Ascending aorta (tissue), 2 donors: ENCODE measurements at regions not wholly inside any gene's neighbourhood (a gene's known extent, or its start where the extent isn't known, plus 50 kb on each side); places are given as distances from the start of the nearest gene placed in this dataset.

ENCODE experiments used
- DNase-seq, 2 donors: peaks; one replicate each; pipeline ENCODE4 v3.0.0-alpha.2; 2019; ENCODE audit warnings: low spot score in 2 of 2
- H3K27ac ChIP-seq, 2 donors: fragments of 200-600 bp; sonication (generic); one replicate each; pipeline ENCODE4 v1.5.1; 2016 to 2017; ENCODE audit warnings: mild to moderate bottlenecking in 1 of 2
- H3K27me3 ChIP-seq: fragments of 200-600 bp; sonication (generic); one replicate; pipeline ENCODE4 v1.5.1; 2017
- H3K36me3 ChIP-seq, 2 donors: fragments of 200-600 bp; sonication (generic); one replicate each; pipeline ENCODE4 v1.5.1; 2016
- H3K4me1 ChIP-seq, 2 donors: fragments of 200-600 bp; sonication (generic); one replicate each; pipeline ENCODE4 v1.5.1; 2016 to 2017; ENCODE audit warnings: mild to moderate bottlenecking in 1 of 2
- H3K4me3 ChIP-seq, 2 donors: fragments of 200-600 bp; sonication (generic); one replicate each; pipeline ENCODE4 v1.5.1; 2016 to 2017; ENCODE audit warnings: mild to moderate bottlenecking in 1 of 2
- H3K9me3 ChIP-seq, 2 donors: fragments of 200-600 bp; sonication (generic); one replicate each; pipeline ENCODE4 v1.5.1; 2016
- intact Hi-C: fragments of 100-400 bp; cut with DNase I; formaldehyde crosslinking; loops from one replicate; pipeline ENCODE4 v1.15.1; 2023
- TF ChIP-seq, protein P1 (sequence below), 3 experiments: fragments of 200-600 bp in 2 of 3; fragments of 450-650 bp in 1 of 3; sonication (generic) in 2 of 3; IDR thresholded peaks; one replicate each; pipeline ENCODE4 v1.5.1; 2016 to 2019; ENCODE audit warnings: antibody characterized with exemption in 3 of 3, mild to moderate bottlenecking in 1 of 3, moderate library complexity in 1 of 3

DNA sequence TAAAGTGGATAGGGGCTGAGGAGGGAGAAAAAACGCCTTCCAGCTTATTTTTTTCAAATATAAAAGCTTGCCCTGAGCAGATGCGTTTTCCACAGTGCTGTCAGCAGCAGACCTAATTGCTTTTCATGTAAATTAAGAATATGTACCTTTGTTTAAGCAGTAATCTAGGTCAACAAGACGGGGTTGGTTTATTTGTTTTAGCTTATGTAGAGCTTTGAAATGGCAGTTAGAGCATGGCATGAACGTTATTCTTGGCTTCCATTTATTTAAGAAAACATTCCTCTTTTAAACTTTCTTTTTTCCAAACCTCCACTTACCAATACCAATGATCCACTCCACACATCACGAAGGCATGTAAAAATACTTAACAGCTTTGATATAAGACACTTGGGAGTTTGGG, 220.3 kb upstream of the TENM3 start:
- Histone ChIP-seq H3K4me3 (no peak overlapping the region), H3K27ac (no peak overlapping the region), H3K36me3 (no peaks in the 10 kb centered on the region), H3K9me3 (no peaks in the 10 kb centered on the region), H3K27me3 (no peaks in the 10 kb centered on the region), H3K4me1 (no peaks in the 10 kb centered on the region)
- intact Hi-C loops, result no loop called here
- DNase-seq, result no peak
- TF ChIP-seq, protein P1, sequence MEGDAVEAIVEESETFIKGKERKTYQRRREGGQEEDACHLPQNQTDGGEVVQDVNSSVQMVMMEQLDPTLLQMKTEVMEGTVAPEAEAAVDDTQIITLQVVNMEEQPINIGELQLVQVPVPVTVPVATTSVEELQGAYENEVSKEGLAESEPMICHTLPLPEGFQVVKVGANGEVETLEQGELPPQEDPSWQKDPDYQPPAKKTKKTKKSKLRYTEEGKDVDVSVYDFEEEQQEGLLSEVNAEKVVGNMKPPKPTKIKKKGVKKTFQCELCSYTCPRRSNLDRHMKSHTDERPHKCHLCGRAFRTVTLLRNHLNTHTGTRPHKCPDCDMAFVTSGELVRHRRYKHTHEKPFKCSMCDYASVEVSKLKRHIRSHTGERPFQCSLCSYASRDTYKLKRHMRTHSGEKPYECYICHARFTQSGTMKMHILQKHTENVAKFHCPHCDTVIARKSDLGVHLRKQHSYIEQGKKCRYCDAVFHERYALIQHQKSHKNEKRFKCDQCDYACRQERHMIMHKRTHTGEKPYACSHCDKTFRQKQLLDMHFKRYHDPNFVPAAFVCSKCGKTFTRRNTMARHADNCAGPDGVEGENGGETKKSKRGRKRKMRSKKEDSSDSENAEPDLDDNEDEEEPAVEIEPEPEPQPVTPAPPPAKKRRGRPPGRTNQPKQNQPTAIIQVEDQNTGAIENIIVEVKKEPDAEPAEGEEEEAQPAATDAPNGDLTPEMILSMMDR (IDR thresholded peaks at IDR 0.05), result no peak

DNA sequence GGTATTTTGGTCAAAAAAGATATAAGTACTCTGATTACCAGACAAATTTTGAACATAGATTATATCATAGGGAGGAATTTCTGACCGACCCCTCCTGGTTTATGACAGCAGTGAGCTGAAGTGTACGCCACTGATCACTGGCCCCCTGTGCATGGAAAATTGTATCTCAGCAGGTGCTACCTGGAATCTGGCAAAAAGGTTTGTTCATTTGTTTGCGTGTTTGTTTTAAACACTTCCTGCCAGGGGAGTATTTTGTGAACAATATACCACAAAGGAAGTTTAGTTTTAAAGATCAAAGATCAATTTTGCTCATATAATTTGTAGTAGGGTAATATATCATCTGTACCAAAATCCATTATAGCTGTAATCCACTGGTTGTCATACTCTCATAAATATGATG, 219.7 kb upstream of the TENM3 start:
- Histone ChIP-seq H3K4me1 (no peaks in the 10 kb centered on the region), H3K4me3 (no peak overlapping the region), H3K27me3 (no peaks in the 10 kb centered on the region), H3K36me3 (no peaks in the 10 kb centered on the region), H3K27ac (no peak overlapping the region), H3K9me3 (no peaks in the 10 kb centered on the region)
- TF ChIP-seq, protein P1 (IDR thresholded peaks at IDR 0.05), result no peak
- DNase-seq, result no peak
- intact Hi-C loops, result no loop called here

DNA sequence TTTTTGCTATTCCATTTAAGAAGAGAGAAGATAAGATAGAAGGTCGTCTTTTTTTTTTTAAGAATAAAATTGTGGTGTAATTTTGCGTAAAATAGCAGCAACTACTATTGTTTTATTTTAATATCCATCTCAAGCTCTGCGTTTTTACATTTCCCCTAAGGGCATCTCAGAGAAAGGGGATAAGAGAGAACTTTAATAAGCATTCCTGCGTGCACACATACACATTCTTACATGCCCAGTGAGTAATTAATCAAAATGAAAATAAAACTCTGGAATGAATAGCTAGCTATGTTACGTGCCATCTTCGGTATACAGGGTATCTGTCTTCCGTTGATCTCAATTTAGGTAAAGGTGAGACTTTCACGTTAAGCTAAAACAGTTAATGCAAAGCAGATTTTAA, 200.3 kb upstream of the TENM3 start:
- H3K9me3 ChIP-seq, result no peaks in the 10 kb centered on the region
- no peak overlapping the region for H3K27ac ChIP-seq
- intact Hi-C loops, result no loop called here
- H3K27me3 ChIP-seq, result no peaks in the 10 kb centered on the region
- TF ChIP-seq, protein P1 (IDR thresholded peaks at IDR 0.05), result no peak
- no peak for DNase-seq
- H3K4me1 ChIP-seq, result no peaks in the 10 kb centered on the region
- no peak overlapping the region for H3K4me3 ChIP-seq
- H3K36me3 ChIP-seq, result no peaks in the 10 kb centered on the region

DNA sequence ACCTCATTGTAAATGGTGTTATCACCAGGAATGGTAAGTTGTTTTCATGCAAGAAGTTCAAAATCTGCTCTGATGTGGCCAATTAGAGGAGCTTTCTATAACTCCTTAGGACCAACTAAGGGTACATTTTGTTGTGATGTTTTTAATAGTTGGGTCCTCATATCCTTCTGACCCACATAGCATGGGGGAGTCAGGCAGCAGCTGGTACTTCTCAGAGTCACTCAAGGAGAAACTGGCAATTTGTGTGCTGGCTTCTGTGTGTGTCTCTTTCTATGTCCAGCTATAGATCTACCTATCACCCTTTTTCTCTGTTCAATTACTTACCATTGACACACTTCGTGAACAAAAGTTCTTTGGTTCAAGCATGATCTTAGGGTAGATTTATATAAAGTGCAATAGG, 194.3 kb upstream of the TENM3 start:
- DNase-seq, result no peak
- Histone ChIP-seq H3K27ac (no peak overlapping the region), H3K4me3 (no peak overlapping the region), H3K9me3 (no peaks in the 10 kb centered on the region), H3K27me3 (no peaks in the 10 kb centered on the region), H3K36me3 (no peaks in the 10 kb centered on the region), H3K4me1 (no peaks in the 10 kb centered on the region)
- TF ChIP-seq, protein P1 (IDR thresholded peaks at IDR 0.05), result no peak
- intact Hi-C loops, result no loop called here

DNA sequence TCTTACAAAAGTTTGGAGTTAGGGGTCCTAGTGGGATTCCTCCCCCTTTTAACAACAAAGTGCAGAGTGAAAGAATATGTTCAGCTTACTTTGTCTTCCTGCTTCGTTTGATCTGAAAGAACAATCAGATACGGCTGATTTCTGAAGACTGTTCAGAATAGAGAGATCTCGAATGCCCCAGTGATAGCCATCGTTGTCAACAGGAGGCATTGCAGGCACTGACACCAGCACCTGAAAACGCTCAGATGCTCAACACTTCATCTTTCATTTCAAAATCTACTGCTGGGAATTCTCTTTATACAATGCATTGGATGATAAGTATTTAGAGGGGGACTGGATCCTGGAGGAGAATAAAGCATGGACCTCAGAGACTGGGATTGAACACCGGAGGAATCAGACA, 186.3 kb upstream of the TENM3 start:
- TF ChIP-seq, protein P1 (IDR thresholded peaks at IDR 0.05), result no peak
- no peaks in the 10 kb centered on the region for H3K9me3 ChIP-seq
- no peak overlapping the region for H3K27ac ChIP-seq
- no peak overlapping the region for H3K4me3 ChIP-seq
- intact Hi-C loops, result no loop called here
- no peaks in the 10 kb centered on the region for H3K27me3 ChIP-seq
- no peaks in the 10 kb centered on the region for H3K4me1 ChIP-seq
- DNase-seq, result no peak
- no peaks in the 10 kb centered on the region for H3K36me3 ChIP-seq

DNA sequence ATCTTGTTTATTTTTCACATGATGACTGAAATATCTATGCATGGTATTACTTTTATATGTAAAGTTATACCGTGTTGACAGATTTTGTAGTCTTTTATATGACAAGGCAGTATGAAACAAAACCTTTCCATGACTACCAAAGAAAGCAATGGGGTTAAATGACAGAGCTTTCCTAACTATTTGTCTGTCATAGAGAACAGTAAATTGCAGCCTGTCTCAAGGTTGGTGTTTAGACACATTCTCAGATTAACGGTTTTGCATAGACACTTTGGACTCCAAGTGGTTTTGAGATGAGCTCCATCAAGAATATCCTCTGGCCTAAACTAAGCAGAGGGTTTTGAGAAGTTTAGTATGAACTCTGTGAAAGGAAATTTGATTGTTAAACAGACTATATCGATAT, 180.7 kb upstream of the TENM3 start:
- DNase-seq, result no peak
- H3K4me1 ChIP-seq, result no peaks in the 10 kb centered on the region
- intact Hi-C loops, result no loop called here

More for the DNA sequence above, 180.7 kb upstream of the TENM3 start:
- Histone ChIP-seq H3K27me3 (no peaks in the 10 kb centered on the region), H3K4me3 (no peak overlapping the region), H3K9me3 (no peaks in the 10 kb centered on the region), H3K36me3 (no peaks in the 10 kb centered on the region), H3K27ac (no peak overlapping the region)
- TF ChIP-seq, protein P1 (IDR thresholded peaks at IDR 0.05), result no peak
